ENCODE measurements at regions not wholly inside any gene's neighbourhood (a gene's known extent, or its start where the extent isn't known, plus 50 kb on each side); places are given as distances from the start of the nearest gene placed in this dataset.

GRCh38 chr16:61014869-61015268 is 1021.4 kb downstream of the CDH8 start:
- TF ChIP-seq EP300 (IDR thresholded peaks at IDR 0.05) (no peak), CTCF (IDR thresholded peaks at IDR 0.05) (no peak), POLR2A (IDR thresholded peaks at IDR 0.05) (no peak), POLR2AphosphoS5 (IDR thresholded peaks at IDR 0.05) (no peak)

Data from upper lobe of left lung (tissue), 4 donors.